Suprapubic skin (tissue), 4 donors: ENCODE measurements at regions not wholly inside any gene's neighbourhood (a gene's known extent, or its start where the extent isn't known, plus 50 kb on each side); places are given as distances from the start of the nearest gene placed in this dataset.

Experiments
- DNase-seq, 2 donors: peaks; one replicate each; pipeline ENCODE4 v3.0.0-alpha.2; 2019; ENCODE audit warnings: low spot score in 2 of 2
- H3K27ac ChIP-seq: fragments of 200-600 bp; sonication (generic); one replicate; pipeline ENCODE4 v1.5.1; 2019
- H3K27me3 ChIP-seq: fragments of 200-600 bp; sonication (generic); one replicate; pipeline ENCODE4 v1.5.1; 2019
- H3K36me3 ChIP-seq: fragments of 200-600 bp; sonication (generic); one replicate; pipeline ENCODE4 v1.5.1; 2019
- H3K4me1 ChIP-seq: fragments of 200-600 bp; sonication (generic); one replicate; pipeline ENCODE4 v1.5.1; 2019
- H3K4me3 ChIP-seq: fragments of 200-600 bp; sonication (generic); one replicate; pipeline ENCODE4 v1.5.1; 2019; ENCODE audit warnings: mild to moderate bottlenecking
- H3K9me3 ChIP-seq: fragments of 200-600 bp; sonication (generic); one replicate; pipeline ENCODE4 v1.5.1; 2019
- EP300 ChIP-seq: sonication (generic); formaldehyde crosslinking; IDR thresholded peaks from one replicate; pipeline ENCODE4 v1.6.1; 2017; ENCODE audit warnings: antibody characterized with exemption
- POLR2A ChIP-seq, 2 donors: fragments of 450-650 bp; IDR thresholded peaks; one replicate each; pipeline ENCODE4 v1.6.1; 2017; ENCODE audit warnings: antibody characterized with exemption in 2 of 2, mild to moderate bottlenecking in 2 of 2, moderate library complexity in 2 of 2
- POLR2AphosphoS5 ChIP-seq, 3 donors: sonication (generic); formaldehyde crosslinking; IDR thresholded peaks; one replicate each; pipeline ENCODE4 v1.6.1; 2017; ENCODE audit warnings: antibody characterized with exemption in 3 of 3
- WGBS: methylation state at CpG from one replicate; pipeline ENCODE4 v1.1.5; 2018; 5-methylcytosine and 5-hydroxymethylcytosine counted together
- TF ChIP-seq, protein P1 (sequence below), 2 donors: fragments of 200-600 bp in 1 of 2; fragments of 450-650 bp in 1 of 2; sonication (generic) in 1 of 2; IDR thresholded peaks; one replicate each; pipeline ENCODE4 v1.5.1; 2016 to 2019; ENCODE audit warnings: antibody characterized with exemption in 2 of 2, mild to moderate bottlenecking in 1 of 2, moderate library complexity in 1 of 2

- H3K36me3 ChIP-seq = no peaks in the 10 kb centered on the region
- H3K4me1 ChIP-seq = no peaks in the 10 kb centered on the region
- H3K4me3 ChIP-seq = no peak overlapping the region
- no peaks in the 10 kb centered on the region for H3K27me3 ChIP-seq
- no peak for TF ChIP-seq POLR2AphosphoS5 (IDR thresholded peaks at IDR 0.05)
- no peak for TF ChIP-seq EP300
- TF ChIP-seq, protein P1, sequence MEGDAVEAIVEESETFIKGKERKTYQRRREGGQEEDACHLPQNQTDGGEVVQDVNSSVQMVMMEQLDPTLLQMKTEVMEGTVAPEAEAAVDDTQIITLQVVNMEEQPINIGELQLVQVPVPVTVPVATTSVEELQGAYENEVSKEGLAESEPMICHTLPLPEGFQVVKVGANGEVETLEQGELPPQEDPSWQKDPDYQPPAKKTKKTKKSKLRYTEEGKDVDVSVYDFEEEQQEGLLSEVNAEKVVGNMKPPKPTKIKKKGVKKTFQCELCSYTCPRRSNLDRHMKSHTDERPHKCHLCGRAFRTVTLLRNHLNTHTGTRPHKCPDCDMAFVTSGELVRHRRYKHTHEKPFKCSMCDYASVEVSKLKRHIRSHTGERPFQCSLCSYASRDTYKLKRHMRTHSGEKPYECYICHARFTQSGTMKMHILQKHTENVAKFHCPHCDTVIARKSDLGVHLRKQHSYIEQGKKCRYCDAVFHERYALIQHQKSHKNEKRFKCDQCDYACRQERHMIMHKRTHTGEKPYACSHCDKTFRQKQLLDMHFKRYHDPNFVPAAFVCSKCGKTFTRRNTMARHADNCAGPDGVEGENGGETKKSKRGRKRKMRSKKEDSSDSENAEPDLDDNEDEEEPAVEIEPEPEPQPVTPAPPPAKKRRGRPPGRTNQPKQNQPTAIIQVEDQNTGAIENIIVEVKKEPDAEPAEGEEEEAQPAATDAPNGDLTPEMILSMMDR (IDR thresholded peaks at IDR 0.05) = no peak
- TF ChIP-seq POLR2A (IDR thresholded peaks at IDR 0.05) = no peak
- no peak overlapping the region for H3K27ac ChIP-seq
- DNase-seq = no peak
- no peaks in the 10 kb centered on the region for H3K9me3 ChIP-seq
- WGBS = 92% methylated on average over 5 of the region's 5 CpGs
Observed at GRCh38 chr3:15969874-15970640, 172.3 kb upstream of the ANKRD28 start.

- no peak overlapping the region for H3K27ac ChIP-seq
- no peak for DNase-seq
- no peak for TF ChIP-seq EP300
- TF ChIP-seq, protein P1 (IDR thresholded peaks at IDR 0.05) = no peak
- TF ChIP-seq POLR2A (IDR thresholded peaks at IDR 0.05) = no peak
- TF ChIP-seq POLR2AphosphoS5 (IDR thresholded peaks at IDR 0.05) = no peak
- H3K4me1 ChIP-seq = no peaks in the 10 kb centered on the region
- no peaks in the 10 kb centered on the region for H3K9me3 ChIP-seq
- no peak overlapping the region for H3K4me3 ChIP-seq
- H3K36me3 ChIP-seq = no peaks in the 10 kb centered on the region
- 94% methylated on average over 8 of the region's 8 CpGs for WGBS
- H3K27me3 ChIP-seq = no peaks in the 10 kb centered on the region
Observed at GRCh38 chr3:15973414-15973813, 175.6 kb upstream of the ANKRD28 start.

DNA sequence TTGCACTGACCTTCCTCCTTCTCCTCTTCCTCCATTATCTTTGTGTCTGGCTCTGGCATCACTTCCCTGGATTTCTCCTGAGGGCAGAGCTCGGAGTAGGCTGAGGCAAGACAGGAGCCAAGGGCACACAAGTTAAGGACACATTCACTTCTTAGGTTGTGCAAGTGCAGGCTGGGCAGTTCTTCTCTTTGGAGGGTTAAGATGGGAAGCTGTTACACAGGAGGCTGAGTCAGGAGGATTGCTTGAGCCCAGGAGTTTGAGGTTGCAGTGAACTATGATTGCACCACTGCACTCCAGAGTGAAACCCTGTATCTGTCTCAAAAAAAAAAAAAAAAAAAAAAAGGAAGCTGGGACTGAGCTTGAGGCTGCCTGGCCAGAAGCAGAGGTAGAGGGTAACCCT, 176.2 kb upstream of the ANKRD28 start:
- Histone ChIP-seq H3K4me1 (no peaks in the 10 kb centered on the region), H3K4me3 (no peak overlapping the region), H3K36me3 (no peaks in the 10 kb centered on the region), H3K27me3 (no peaks in the 10 kb centered on the region), H3K9me3 (no peaks in the 10 kb centered on the region), H3K27ac (no peak overlapping the region)
- WGBS = 67% methylated on average over 1 of the region's 1 CpG
- TF ChIP-seq, protein P1 (IDR thresholded peaks at IDR 0.05) = no peak
- TF ChIP-seq POLR2A (IDR thresholded peaks at IDR 0.05) = no peak
- TF ChIP-seq EP300 = no peak
- TF ChIP-seq POLR2AphosphoS5 (IDR thresholded peaks at IDR 0.05) = no peak
- DNase-seq = no peak

GRCh38 chr3:15974647-15975046, 176.9 kb upstream of the ANKRD28 start:
- Histone ChIP-seq H3K4me3 (no peak overlapping the region), H3K27ac (no peak overlapping the region), H3K9me3 (no peaks in the 10 kb centered on the region), H3K36me3 (no peaks in the 10 kb centered on the region), H3K27me3 (no peaks in the 10 kb centered on the region), H3K4me1 (no peaks in the 10 kb centered on the region)
- TF ChIP-seq, protein P1 (IDR thresholded peaks at IDR 0.05) = no peak
- no peak for TF ChIP-seq EP300
- no peak for TF ChIP-seq POLR2A (IDR thresholded peaks at IDR 0.05)
- no peak for TF ChIP-seq POLR2AphosphoS5 (IDR thresholded peaks at IDR 0.05)
- no peak for DNase-seq
- WGBS = 33% methylated on average over 6 of the region's 6 CpGs

DNA sequence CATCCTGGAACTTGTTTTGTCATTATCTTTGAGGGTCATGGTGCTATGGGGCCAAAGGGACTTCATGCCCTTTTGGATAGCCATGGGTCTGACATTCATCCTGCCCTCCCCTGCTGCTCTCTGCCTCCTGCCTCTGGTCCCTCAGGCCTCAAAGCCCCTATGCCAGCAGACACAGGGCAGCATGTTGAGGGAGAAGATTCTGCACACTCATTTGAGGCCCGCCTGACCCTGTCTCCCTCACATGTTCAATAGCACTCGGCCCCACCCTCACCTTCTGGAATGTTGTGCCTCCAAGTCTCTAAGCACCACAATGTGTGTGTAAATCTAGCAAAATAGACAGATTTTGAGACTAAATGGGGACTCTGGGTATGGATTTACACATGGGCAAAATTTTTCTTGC, 178.7 kb upstream of the ANKRD28 start:
- 59% methylated on average over 2 of the region's 2 CpGs for WGBS
- H3K9me3 ChIP-seq = no peaks in the 10 kb centered on the region
- TF ChIP-seq POLR2AphosphoS5 (IDR thresholded peaks at IDR 0.05) = no peak
- TF ChIP-seq EP300 = no peak
- TF ChIP-seq, protein P1 (IDR thresholded peaks at IDR 0.05) = no peak
- TF ChIP-seq POLR2A (IDR thresholded peaks at IDR 0.05) = no peak
- no peaks in the 10 kb centered on the region for H3K36me3 ChIP-seq
- no peaks in the 10 kb centered on the region for H3K4me1 ChIP-seq
- no peaks in the 10 kb centered on the region for H3K27me3 ChIP-seq
- H3K27ac ChIP-seq = no peak overlapping the region
- DNase-seq = no peak
- H3K4me3 ChIP-seq = no peak overlapping the region
